H1 (cell line): ENCODE measurements at regions not wholly inside any gene's neighbourhood (a gene's known extent, or its start where the extent isn't known, plus 50 kb on each side); places are given as distances from the start of the nearest gene placed in this dataset.

Experiments
- JUN ChIP-seq: IDR thresholded peaks from 2 replicates; pipeline ENCODE4 v1.6.1; 2011; ENCODE audit warnings: low read depth, mild to moderate bottlenecking, improper control_type of control experiment, low read length
- TEAD4 ChIP-seq: IDR thresholded peaks from 2 replicates; pipeline ENCODE4 v1.6.1; 2012; ENCODE audit warnings: low read depth, low read length, inconsistent platforms, mixed read lengths
- TF ChIP-seq, protein P1 (sequence below): IDR thresholded peaks from 2 replicates; pipeline ENCODE4 v1.6.1; 2011; ENCODE audit warnings: low read length, improper control_type of control experiment

DNA sequence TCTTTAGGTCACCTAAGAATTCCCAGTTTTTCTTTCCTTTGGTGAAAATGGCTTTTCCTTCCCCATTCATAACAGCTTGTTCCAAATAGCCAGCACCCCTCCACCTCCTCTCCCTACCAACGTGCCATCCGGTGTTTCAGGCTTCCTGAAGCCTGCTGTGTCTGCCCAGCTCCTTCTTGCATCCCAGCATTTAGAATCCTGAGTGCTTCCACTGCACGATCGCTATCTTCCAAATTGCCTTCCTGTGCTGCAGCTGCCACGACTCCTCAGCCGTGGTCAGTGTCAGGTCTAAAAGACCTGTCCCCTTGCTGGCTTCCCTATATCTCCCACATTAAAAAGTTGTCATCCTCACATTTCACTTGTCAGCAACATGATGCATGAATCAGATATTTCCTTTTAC, 550.3 kb upstream of the JARID2 start (continued):
- TF ChIP-seq, protein P1, sequence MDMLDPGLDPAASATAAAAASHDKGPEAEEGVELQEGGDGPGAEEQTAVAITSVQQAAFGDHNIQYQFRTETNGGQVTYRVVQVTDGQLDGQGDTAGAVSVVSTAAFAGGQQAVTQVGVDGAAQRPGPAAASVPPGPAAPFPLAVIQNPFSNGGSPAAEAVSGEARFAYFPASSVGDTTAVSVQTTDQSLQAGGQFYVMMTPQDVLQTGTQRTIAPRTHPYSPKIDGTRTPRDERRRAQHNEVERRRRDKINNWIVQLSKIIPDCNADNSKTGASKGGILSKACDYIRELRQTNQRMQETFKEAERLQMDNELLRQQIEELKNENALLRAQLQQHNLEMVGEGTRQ, result no peak
- TF ChIP-seq TEAD4 (no peak), JUN (no peak)
